Keratinocyte (primary cell): ENCODE measurements at regions not wholly inside any gene's neighbourhood (a gene's known extent, or its start where the extent isn't known, plus 50 kb on each side); places are given as distances from the start of the nearest gene placed in this dataset.

ENCODE experiments used
- CTCF ChIP-seq, 3 experiments: IDR thresholded peaks in 1 of 3; conservative IDR thresholded peaks in 1 of 3; optimal IDR thresholded peaks in 1 of 3; 2 replicates in 2 of 3; 3 replicates in 1 of 3; pipeline versions ENCODE3 to v1.5.1; 2011; ENCODE audit warnings: low read length in 3 of 3, mild to moderate bottlenecking in 3 of 3, moderate library complexity in 2 of 3, control low read depth in 1 of 3, inconsistent platforms in 1 of 3; ENCODE audit not compliant: insufficient read depth in 2 of 3; ENCODE audit errors: extremely low read depth in 1 of 3
- EZH2 ChIP-seq: IDR thresholded peaks from one replicate; pipeline ENCODE4 v1.6.1; 2012; ENCODE audit warnings: inconsistent platforms, mild to moderate bottlenecking, low read length, moderate library complexity

GRCh38 chr5:4330327-4330726 is 734.7 kb downstream of the IRX1 start:
- no peak for TF ChIP-seq CTCF (optimal IDR thresholded peaks at IDR 0.05 in 1 of 3, IDR thresholded peaks at IDR 0.05 in 1 of 3, conservative IDR thresholded peaks at IDR 0.05 in 1 of 3; ENCODE audit: extremely low read depth in 1 of 3, insufficient read depth in 2 of 3, low read length in 3 of 3)
- no peak for TF ChIP-seq EZH2
